ENCODE measurements at regions not wholly inside any gene's neighbourhood (a gene's known extent, or its start where the extent isn't known, plus 50 kb on each side); places are given as distances from the start of the nearest gene placed in this dataset.

DNA sequence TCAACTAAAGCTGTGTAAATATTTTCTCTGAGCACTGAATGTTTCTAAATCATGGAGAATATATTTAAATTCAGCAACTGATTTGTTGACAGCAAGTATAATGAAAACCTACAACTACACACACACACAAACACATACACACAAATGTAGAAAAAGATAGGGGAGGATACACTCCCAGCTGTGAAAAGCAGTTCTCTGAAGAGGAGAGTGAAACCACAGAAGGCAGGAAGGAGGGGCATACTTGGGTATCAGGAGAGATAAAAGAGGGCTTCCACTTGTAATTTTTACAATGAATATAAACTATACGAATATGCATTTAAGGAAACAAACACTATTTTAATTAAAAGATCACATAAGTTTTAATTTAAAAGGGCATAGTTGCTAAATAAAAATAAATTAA, 227.8 kb upstream of the SLC24A2 start:
- TF ChIP-seq, protein P1, sequence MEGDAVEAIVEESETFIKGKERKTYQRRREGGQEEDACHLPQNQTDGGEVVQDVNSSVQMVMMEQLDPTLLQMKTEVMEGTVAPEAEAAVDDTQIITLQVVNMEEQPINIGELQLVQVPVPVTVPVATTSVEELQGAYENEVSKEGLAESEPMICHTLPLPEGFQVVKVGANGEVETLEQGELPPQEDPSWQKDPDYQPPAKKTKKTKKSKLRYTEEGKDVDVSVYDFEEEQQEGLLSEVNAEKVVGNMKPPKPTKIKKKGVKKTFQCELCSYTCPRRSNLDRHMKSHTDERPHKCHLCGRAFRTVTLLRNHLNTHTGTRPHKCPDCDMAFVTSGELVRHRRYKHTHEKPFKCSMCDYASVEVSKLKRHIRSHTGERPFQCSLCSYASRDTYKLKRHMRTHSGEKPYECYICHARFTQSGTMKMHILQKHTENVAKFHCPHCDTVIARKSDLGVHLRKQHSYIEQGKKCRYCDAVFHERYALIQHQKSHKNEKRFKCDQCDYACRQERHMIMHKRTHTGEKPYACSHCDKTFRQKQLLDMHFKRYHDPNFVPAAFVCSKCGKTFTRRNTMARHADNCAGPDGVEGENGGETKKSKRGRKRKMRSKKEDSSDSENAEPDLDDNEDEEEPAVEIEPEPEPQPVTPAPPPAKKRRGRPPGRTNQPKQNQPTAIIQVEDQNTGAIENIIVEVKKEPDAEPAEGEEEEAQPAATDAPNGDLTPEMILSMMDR (IDR thresholded peaks at IDR 0.05; ENCODE audit: low read depth, low read length) = no peak
- no peak for TF ChIP-seq MYC (IDR thresholded peaks at IDR 0.05; ENCODE audit: low read depth, low read length)
- no peak for TF ChIP-seq POLR2A (IDR thresholded peaks at IDR 0.05; ENCODE audit: extremely low read depth, insufficient read length)
- TF ChIP-seq, protein P2, sequence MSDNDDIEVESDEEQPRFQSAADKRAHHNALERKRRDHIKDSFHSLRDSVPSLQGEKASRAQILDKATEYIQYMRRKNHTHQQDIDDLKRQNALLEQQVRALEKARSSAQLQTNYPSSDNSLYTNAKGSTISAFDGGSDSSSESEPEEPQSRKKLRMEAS (IDR thresholded peaks at IDR 0.05; ENCODE audit: low read depth, low read length) = no peak
